Cardiac muscle cell (in vitro differentiated cells and primary cell): ENCODE measurements at regions not wholly inside any gene's neighbourhood (a gene's known extent, or its start where the extent isn't known, plus 50 kb on each side); places are given as distances from the start of the nearest gene placed in this dataset.

Source experiments
- DNase-seq, 2 donors: peaks; one replicate each; pipeline versions ENCODE4 v3.0.0 to v3.0.0-alpha.2; 2010 to 2017; ENCODE audit warnings: low read depth in 1 of 2, low spot score in 1 of 2
- H3K27ac ChIP-seq: fragments of 200-600 bp; sonication (generic); 2 replicates; pipeline ENCODE4 v1.5.1; 2016
- H3K27me3 ChIP-seq: fragments of 200-600 bp; sonication (generic); 2 replicates; pipeline ENCODE4 v1.6.0; 2016; ENCODE audit warnings: control low read depth
- H3K36me3 ChIP-seq: fragments of 200-600 bp; sonication (generic); 2 replicates; pipeline ENCODE4 v1.5.1; 2016; ENCODE audit warnings: control low read depth
- H3K4me1 ChIP-seq: fragments of 200-600 bp; sonication (generic); 2 replicates; pipeline ENCODE4 v1.8.1; 2017; ENCODE audit warnings: low read depth, mild to moderate bottlenecking, mixed run types
- H3K4me3 ChIP-seq: fragments of 200-600 bp; sonication (generic); 2 replicates; pipeline ENCODE4 v1.5.1; 2016; ENCODE audit warnings: mild to moderate bottlenecking
- H3K9me3 ChIP-seq: fragments of 200-600 bp; sonication (generic); 2 replicates; pipeline ENCODE4 v1.5.1; 2017; ENCODE audit warnings: low read depth, mild to moderate bottlenecking, control low read depth
- TF ChIP-seq, protein P1 (sequence below): IDR thresholded peaks from 2 replicates; pipeline ENCODE4 v1.5.1; 2012; ENCODE audit warnings: low read depth, mild to moderate bottlenecking, low read length

DNA sequence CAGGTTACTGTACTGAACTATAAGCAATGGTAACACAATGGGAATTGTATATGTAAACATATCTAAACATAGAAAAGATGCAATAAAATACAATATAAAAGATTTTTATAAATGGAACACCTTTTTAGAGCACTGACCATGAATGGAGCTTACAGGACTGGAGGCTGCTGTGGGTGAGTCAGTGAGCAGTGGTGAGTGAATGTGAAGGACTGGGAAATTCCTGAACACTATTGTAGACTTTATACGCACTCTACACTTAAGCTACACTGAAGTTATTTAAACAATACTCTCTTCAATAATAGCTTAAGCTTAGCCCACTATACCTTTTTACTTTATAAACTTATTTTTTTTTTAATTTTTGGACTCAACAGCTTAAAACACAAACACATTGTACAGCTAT, 313.5 kb downstream of the KCNC2 start:
- TF ChIP-seq, protein P1, sequence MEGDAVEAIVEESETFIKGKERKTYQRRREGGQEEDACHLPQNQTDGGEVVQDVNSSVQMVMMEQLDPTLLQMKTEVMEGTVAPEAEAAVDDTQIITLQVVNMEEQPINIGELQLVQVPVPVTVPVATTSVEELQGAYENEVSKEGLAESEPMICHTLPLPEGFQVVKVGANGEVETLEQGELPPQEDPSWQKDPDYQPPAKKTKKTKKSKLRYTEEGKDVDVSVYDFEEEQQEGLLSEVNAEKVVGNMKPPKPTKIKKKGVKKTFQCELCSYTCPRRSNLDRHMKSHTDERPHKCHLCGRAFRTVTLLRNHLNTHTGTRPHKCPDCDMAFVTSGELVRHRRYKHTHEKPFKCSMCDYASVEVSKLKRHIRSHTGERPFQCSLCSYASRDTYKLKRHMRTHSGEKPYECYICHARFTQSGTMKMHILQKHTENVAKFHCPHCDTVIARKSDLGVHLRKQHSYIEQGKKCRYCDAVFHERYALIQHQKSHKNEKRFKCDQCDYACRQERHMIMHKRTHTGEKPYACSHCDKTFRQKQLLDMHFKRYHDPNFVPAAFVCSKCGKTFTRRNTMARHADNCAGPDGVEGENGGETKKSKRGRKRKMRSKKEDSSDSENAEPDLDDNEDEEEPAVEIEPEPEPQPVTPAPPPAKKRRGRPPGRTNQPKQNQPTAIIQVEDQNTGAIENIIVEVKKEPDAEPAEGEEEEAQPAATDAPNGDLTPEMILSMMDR: no peak
- Histone ChIP-seq H3K4me3 (no peak overlapping the region), H3K27me3 (no peaks in the 10 kb centered on the region), H3K4me1 (no peaks in the 10 kb centered on the region), H3K27ac (no peak overlapping the region), H3K9me3 (no peaks in the 10 kb centered on the region), H3K36me3 (no peaks in the 10 kb centered on the region)
- DNase-seq: no peak

DNA sequence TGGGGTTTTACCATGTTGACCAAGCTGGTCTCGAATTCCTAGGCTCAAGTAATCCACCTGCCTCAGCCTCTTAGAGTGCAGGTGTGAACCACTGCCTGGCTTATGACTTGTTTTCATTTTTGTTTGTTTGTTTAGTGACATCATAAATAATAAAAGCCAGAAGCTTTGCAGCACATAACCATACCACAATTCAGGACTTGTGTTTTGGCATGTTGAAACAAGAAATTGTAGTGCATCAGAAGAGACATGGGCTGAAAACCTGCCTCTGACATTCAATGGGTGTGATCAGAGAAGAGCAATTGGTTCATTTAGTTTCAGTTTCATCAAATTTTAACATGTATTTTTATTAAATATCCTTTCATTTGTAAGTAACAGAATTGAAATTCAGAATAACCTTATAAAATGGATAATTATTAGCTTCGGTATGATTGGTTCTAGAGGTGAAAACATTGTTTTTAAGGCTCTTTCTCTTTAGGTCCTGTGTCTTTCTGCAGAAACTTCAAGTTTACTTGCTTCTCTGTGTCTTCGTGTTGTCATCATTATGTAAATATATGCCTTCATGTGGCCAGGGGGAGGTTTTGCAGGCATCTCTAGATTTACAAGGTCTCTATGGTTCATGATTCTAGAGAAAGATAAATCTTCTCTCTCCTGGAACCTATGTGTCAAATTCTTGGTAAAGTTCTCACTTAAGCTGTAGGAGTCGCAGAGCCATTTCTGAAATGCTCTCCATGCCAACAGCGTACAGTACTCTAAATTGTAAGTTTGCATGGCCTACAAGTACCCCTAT, 312.0 kb downstream of the KCNC2 start:
- TF ChIP-seq, protein P1: no peak
- Histone ChIP-seq H3K27me3 (no peaks in the 10 kb centered on the region), H3K9me3 (no peaks in the 10 kb centered on the region), H3K4me1 (no peaks in the 10 kb centered on the region), H3K36me3 (no peaks in the 10 kb centered on the region), H3K27ac (no peak overlapping the region), H3K4me3 (no peak overlapping the region)
- no peak for DNase-seq

DNA sequence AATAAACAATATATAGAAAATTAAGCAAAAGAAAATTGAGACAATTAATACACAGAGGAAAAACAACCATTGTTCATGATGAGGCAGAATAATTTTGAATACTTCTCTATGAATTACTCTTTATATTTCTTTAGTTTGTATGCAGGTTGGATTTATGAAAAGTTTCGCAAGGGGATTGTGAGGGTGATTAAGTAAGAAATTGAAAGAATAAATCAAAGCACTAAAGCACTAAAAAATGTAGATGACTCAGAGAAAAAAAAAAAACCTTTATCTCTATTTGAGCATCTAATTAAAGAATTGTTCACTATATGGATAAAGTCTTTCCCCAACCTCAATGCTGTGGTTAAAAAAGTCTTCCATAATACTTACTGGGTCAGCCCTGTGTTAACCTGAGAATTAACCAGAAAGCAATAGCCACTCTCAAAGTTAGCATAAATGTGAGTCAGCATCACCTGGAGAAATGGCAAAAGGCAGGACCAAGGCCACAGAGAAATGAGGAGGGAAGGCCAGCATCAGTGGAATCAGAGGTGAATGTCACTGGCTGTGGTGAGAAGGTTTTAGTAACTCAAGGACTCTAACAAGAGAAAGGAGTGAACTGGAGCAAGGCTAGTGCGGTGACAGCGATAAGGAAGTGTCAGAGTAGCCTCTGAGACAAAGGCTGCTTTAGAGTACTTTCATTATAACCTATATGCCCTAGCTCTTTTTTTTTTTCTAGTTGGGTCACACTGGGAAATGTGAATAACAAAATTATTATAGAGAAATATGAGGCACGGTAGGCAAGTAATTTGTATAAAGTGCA, 310.4 kb downstream of the KCNC2 start:
- DNase-seq: peak in 1 of 2 donors; percentile 2
- TF ChIP-seq, protein P1: no peak

DNA sequence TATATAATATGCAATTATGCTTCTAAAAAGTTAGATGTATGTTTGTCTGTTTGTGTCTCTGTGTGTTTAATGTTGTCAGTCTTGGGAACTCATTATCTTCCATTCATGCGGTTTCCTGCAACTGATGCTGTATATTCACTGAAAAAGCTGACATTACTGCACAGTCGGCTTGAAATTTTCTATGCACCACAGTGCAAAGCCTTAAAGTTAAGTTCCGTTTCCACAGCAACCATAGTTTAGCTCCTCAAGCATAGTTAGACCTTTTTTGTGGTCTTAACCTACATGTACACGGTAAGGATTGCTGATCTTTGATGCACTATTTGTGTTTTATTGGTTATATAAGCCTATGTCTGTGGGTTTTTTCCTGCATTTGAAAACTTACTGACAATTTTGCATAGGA, 309.4 kb downstream of the KCNC2 start:
- DNase-seq: no peak
- Histone ChIP-seq H3K4me3 (no peak overlapping the region), H3K36me3 (no peaks in the 10 kb centered on the region), H3K27me3 (no peaks in the 10 kb centered on the region), H3K27ac (no peak overlapping the region), H3K4me1 (no peaks in the 10 kb centered on the region), H3K9me3 (no peaks in the 10 kb centered on the region)
- TF ChIP-seq, protein P1: no peak

More for the DNA sequence above, 310.4 kb downstream of the KCNC2 start:
- no peaks in the 10 kb centered on the region for H3K4me1 ChIP-seq
- H3K4me3 ChIP-seq: no peak overlapping the region
- no peaks in the 10 kb centered on the region for H3K27me3 ChIP-seq
- H3K36me3 ChIP-seq: no peaks in the 10 kb centered on the region
- H3K9me3 ChIP-seq: no peaks in the 10 kb centered on the region
- no peak overlapping the region for H3K27ac ChIP-seq

DNA sequence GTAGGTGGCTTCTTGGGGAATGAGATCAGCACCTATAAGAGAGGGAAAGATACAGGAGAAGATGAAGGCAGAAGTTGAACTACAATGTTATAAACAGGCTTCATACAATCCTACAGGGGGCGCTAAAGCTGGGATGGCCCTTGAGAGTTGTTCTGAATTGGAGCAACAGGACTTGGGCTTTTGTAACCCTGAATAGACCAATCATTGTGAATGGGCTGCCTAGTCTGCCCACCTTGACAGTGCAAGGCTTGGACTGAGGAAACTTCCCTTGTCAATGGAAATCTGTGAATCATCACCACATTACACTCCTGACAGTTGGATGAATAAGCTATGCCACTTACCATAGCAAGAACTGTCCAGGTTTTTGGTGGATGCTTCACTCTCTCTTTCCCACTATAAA, 306.1 kb downstream of the KCNC2 start:
- Histone ChIP-seq H3K27ac (no peak overlapping the region), H3K4me3 (no peak overlapping the region), H3K27me3 (no peaks in the 10 kb centered on the region), H3K9me3 (no peaks in the 10 kb centered on the region), H3K4me1 (no peaks in the 10 kb centered on the region), H3K36me3 (no peaks in the 10 kb centered on the region)
- no peak for DNase-seq
- TF ChIP-seq, protein P1: no peak
